Heart left ventricle (tissue), 13 donors: ENCODE measurements at regions not wholly inside any gene's neighbourhood (a gene's known extent, or its start where the extent isn't known, plus 50 kb on each side); places are given as distances from the start of the nearest gene placed in this dataset.

ENCODE experiments used
- CTCF ChIP-seq, 12 donors: fragments of 200-600 bp; sonication (generic) in 4 of 12; IDR thresholded peaks; one replicate each; pipeline versions ENCODE4 v1.5.0 to v1.8.0; 2018 to 2022; ENCODE audit warnings: antibody characterized with exemption in 12 of 12, mild to moderate bottlenecking in 5 of 12
- POLR2A ChIP-seq, 2 donors: fragments of 450-650 bp; IDR thresholded peaks; one replicate each; pipeline ENCODE4 v1.6.1; 2017; ENCODE audit warnings: antibody characterized with exemption in 2 of 2, mild to moderate bottlenecking in 2 of 2, moderate library complexity in 2 of 2
- donor health status: ischemic (EF 13 %, LVEDD 7.1; RV severe dilation, severe dysfunction).
- donor health status: DM: no; HTN: yes; CAD: no.
- donor health status: DM: no; HTN: no; CAD: no.
- donor health status: ischemic (EF 25% LVEDD 6.9; RV normal size, moderate dysfunction).
- donor health status: ischemic (EF 25% LVEDD 5.7; RV mildly dilated, moderate dysfunction).
- donor health status: ischemic (EF 35%, LVEDD 5.7; RV mildly dilated, moderate dysfunction).
- donor health status: nonischemic (EF 11% LVEDD 7.7; RV severe dilation, severe dysfunction).
- donor health status: DM: yes; HTN: yes; CAD: no.
- donor health status: PGD.
- donor health status: ischemic (EF 29% LVEDD 5.4; RV normal size, mild dysfunction).
- donor health status: nonischemic (EF 23%, LVEDD 6.1; RV moderate dilation, normal function).

GRCh38 chr12:24015833-24016160, 66.3 kb upstream of the SOX5 start:
- TF ChIP-seq CTCF (IDR thresholded peaks at IDR 0.05), result no peak
- TF ChIP-seq POLR2A (IDR thresholded peaks at IDR 0.05), result no peak
